Lung (tissue), 11 donors: ENCODE measurements at regions not wholly inside any gene's neighbourhood (a gene's known extent, or its start where the extent isn't known, plus 50 kb on each side); places are given as distances from the start of the nearest gene placed in this dataset.

ENCODE experiments used
- ATAC-seq: fragments of 200-7000 bp; cut with Tn5 transposase; one replicate; pipeline ENCODE4 v1.9.1; 2020; ENCODE audit warnings: moderate number of reproducible peaks; ENCODE audit not compliant: insufficient read depth, low FRiP score
- DNase-seq, 3 donors: peaks; one replicate each; pipeline ENCODE4 v3.0.0-alpha.2; 2013 to 2017
- H3K27ac ChIP-seq, 2 donors: one replicate each; pipeline ENCODE4 v1.5.1; 2013; ENCODE audit warnings: mild to moderate bottlenecking in 2 of 2, moderate library complexity in 2 of 2, control low read depth in 1 of 2, inconsistent platforms in 1 of 2, low read depth in 1 of 2, low read length in 1 of 2
- H3K27me3 ChIP-seq, 3 donors: one replicate each; pipeline ENCODE4 v1.5.1; 2013; ENCODE audit warnings: low read length in 2 of 3; ENCODE audit not compliant: control insufficient read depth in 3 of 3, insufficient read depth in 3 of 3
- H3K36me3 ChIP-seq, 4 donors: one replicate each; pipeline ENCODE4 v1.5.1; 2013; ENCODE audit warnings: low read length in 4 of 4, mild to moderate bottlenecking in 1 of 4, moderate library complexity in 1 of 4; ENCODE audit not compliant: control insufficient read depth in 4 of 4, insufficient read depth in 4 of 4
- H3K4me1 ChIP-seq, 5 donors: one replicate each; pipeline ENCODE4 v1.5.1; 2013; ENCODE audit warnings: low read length in 5 of 5, mild to moderate bottlenecking in 2 of 5, moderate library complexity in 1 of 5; ENCODE audit not compliant: control insufficient read depth in 5 of 5, insufficient read depth in 5 of 5
- H3K4me3 ChIP-seq: one replicate; pipeline ENCODE4 v1.5.1; 2013; ENCODE audit warnings: mild to moderate bottlenecking, control low read depth, moderate library complexity
- H3K9ac ChIP-seq, 2 donors: one replicate each; pipeline ENCODE4 v1.5.1; 2013; ENCODE audit warnings: low read length in 2 of 2, control low read depth in 1 of 2; ENCODE audit not compliant: insufficient read depth in 1 of 2
- H3K9me3 ChIP-seq, 4 donors: one replicate each; pipeline ENCODE4 v1.5.1; 2013; ENCODE audit warnings: low read length in 3 of 4, mild to moderate bottlenecking in 1 of 4, moderate library complexity in 1 of 4; ENCODE audit not compliant: control insufficient read depth in 4 of 4, insufficient read depth in 3 of 4
- CTCF ChIP-seq: IDR thresholded peaks from 2 replicates; pipeline ENCODE4 v1.5.1; 2012; ENCODE audit warnings: mild to moderate bottlenecking; ENCODE audit errors: control extremely low read depth, extremely low read depth
- WGBS, 2 donors: extraction: QIAGEN DNeasy Blood & Tissue Kit; methylation state at CpG; one replicate each; pipeline ENCODE4 v1.1.7; 2013; 5-methylcytosine and 5-hydroxymethylcytosine counted together
- donor health status: control.
- donor health status: control.
- donor health status: Bipolar disorder and iron deficiency.
- donor health status: healthy.
- donor health status: DM: yes; HTN: yes; CAD: no.

- H3K4me3 ChIP-seq = no peak overlapping the region
- peak overlapping the region in 1 of 2 donors; percentile 11 for H3K27ac ChIP-seq
- 73 to 80% methylated on average over 4 of the region's 4 CpGs for WGBS, 2 donors
Observed at GRCh38 chr3:43217633-43218032, 68.7 kb upstream of the SNRK start.

GRCh38 chr3:43217206-43217605 is 69.1 kb upstream of the SNRK start:
- no peak for DNase-seq
- no peaks in the 10 kb centered on the region for H3K27me3 ChIP-seq
- no peaks in the 10 kb centered on the region for H3K36me3 ChIP-seq
- no peak overlapping the region for H3K4me3 ChIP-seq
- ATAC-seq = no peak
- no peak overlapping the region for H3K9ac ChIP-seq
- WGBS, 2 donors = 86 to 92% methylated on average over 3 of the region's 3 CpGs
- H3K27ac ChIP-seq = peak overlapping the region in 1 of 2 donors; percentile 11
- H3K9me3 ChIP-seq = no peaks in the 10 kb centered on the region
- TF ChIP-seq CTCF = no peak
- H3K4me1 ChIP-seq = no peaks in the 10 kb centered on the region

More at GRCh38 chr3:43217633-43218032, 68.7 kb upstream of the SNRK start:
- H3K36me3 ChIP-seq = no peaks in the 10 kb centered on the region
- no peaks in the 10 kb centered on the region for H3K9me3 ChIP-seq
- TF ChIP-seq CTCF = no peak
- ATAC-seq (no peak), DNase-seq (no peak)
- no peaks in the 10 kb centered on the region for H3K4me1 ChIP-seq
- no peaks in the 10 kb centered on the region for H3K27me3 ChIP-seq
- no peak overlapping the region for H3K9ac ChIP-seq

GRCh38 chr3:43215663-43216275 is 70.6 kb upstream of the SNRK start:
- Histone ChIP-seq H3K27ac (no peak overlapping the region), H3K4me3 (no peak overlapping the region), H3K9me3 (no peaks in the 10 kb centered on the region), H3K27me3 (no peaks in the 10 kb centered on the region), H3K9ac (no peak overlapping the region), H3K4me1 (peaks cover 0 to 7% (median 0%) of the 10 kb centered on the region in 5 donors), H3K36me3 (no peaks in the 10 kb centered on the region)
- DNase-seq = no peak
- 81 to 83% methylated on average over 3 of the region's 3 CpGs for WGBS, 2 donors
- TF ChIP-seq CTCF = no peak
- no peak for ATAC-seq

GRCh38 chr3:43215138-43215537 is 71.2 kb upstream of the SNRK start:
- H3K4me1 ChIP-seq = peaks cover 0 to 9% (median 0%) of the 10 kb centered on the region in 5 donors
- H3K27ac ChIP-seq = no peak overlapping the region
- 97 to 98% methylated on average over 3 of the region's 3 CpGs for WGBS, 2 donors
- no peaks in the 10 kb centered on the region for H3K9me3 ChIP-seq
- no peak for TF ChIP-seq CTCF
- ATAC-seq = no peak
- no peak for DNase-seq
- H3K4me3 ChIP-seq = no peak overlapping the region
- no peaks in the 10 kb centered on the region for H3K36me3 ChIP-seq
- no peaks in the 10 kb centered on the region for H3K27me3 ChIP-seq
- no peak overlapping the region for H3K9ac ChIP-seq
